Retinal pigment epithelial cell (primary cell): ENCODE measurements at regions not wholly inside any gene's neighbourhood (a gene's known extent, or its start where the extent isn't known, plus 50 kb on each side); places are given as distances from the start of the nearest gene placed in this dataset.
A peak's percentile ranks its signal among the peaks of the same experiment; 100 is the strongest.

ENCODE experiments used
- DNase-seq: peaks from one replicate; pipeline ENCODE4 v3.0.0-alpha.2; 2010; ENCODE audit warnings: low read depth
- H3K4me3 ChIP-seq: 2 replicates; pipeline ENCODE4 v1.5.1; 2011; ENCODE audit warnings: mild to moderate bottlenecking, low read length, control low read depth, moderate library complexity
- CTCF ChIP-seq: conservative IDR thresholded peaks from 2 replicates; pipeline ENCODE4 v1.5.1; 2011; ENCODE audit warnings: low read depth, low read length, control low read depth, inconsistent platforms

GRCh38 chr7:11923376-11923930 lies 91.5 kb upstream of the THSD7A start:
- DNase-seq: no peak
- TF ChIP-seq CTCF: no peak
- no peak overlapping the region for H3K4me3 ChIP-seq

- DNase-seq: peak; percentile 62
- TF ChIP-seq CTCF: no peak
Observed at GRCh38 chr7:11931307-11931706, 99.3 kb upstream of the THSD7A start.

GRCh38 chr7:11934796-11935195 lies 102.8 kb upstream of the THSD7A start:
- no peak overlapping the region for H3K4me3 ChIP-seq
- TF ChIP-seq CTCF: no peak
- DNase-seq: no peak

More at GRCh38 chr7:11931307-11931706, 99.3 kb upstream of the THSD7A start:
- no peak overlapping the region for H3K4me3 ChIP-seq

- DNase-seq: no peak
- H3K4me3 ChIP-seq: no peak overlapping the region
- no peak for TF ChIP-seq CTCF
Observed at GRCh38 chr7:11935905-11936304, 103.9 kb upstream of the THSD7A start.

GRCh38 chr7:11946794-11947193 lies 114.8 kb upstream of the THSD7A start:
- H3K4me3 ChIP-seq: no peak overlapping the region
- no peak for TF ChIP-seq CTCF
- DNase-seq: no peak

- TF ChIP-seq CTCF: no peak
- no peak overlapping the region for H3K4me3 ChIP-seq
- no peak for DNase-seq
Observed at GRCh38 chr7:11950281-11950680, 118.3 kb upstream of the THSD7A start.

- DNase-seq: no peak
- no peak overlapping the region for H3K4me3 ChIP-seq
- no peak for TF ChIP-seq CTCF
Observed at GRCh38 chr7:11950942-11951341, 118.9 kb upstream of the THSD7A start.
